LNCaP clone FGC (cell line): ENCODE measurements at regions not wholly inside any gene's neighbourhood (a gene's known extent, or its start where the extent isn't known, plus 50 kb on each side); places are given as distances from the start of the nearest gene placed in this dataset.

Experiments used
- DNase-seq: peaks from one replicate; pipeline ENCODE4 v3.0.0-alpha.2; 2011; ENCODE audit warnings: low read depth
- H3K4me3 ChIP-seq: 2 replicates; pipeline ENCODE4 v1.5.1; 2011; ENCODE audit warnings: mild to moderate bottlenecking, low read depth, low read length, control low read depth
- CTCF ChIP-seq: IDR thresholded peaks from 2 replicates; pipeline ENCODE4 v1.5.1; 2012; ENCODE audit warnings: mild to moderate bottlenecking; ENCODE audit not compliant: control insufficient read depth, insufficient read depth; ENCODE audit errors: extremely low read depth

DNA sequence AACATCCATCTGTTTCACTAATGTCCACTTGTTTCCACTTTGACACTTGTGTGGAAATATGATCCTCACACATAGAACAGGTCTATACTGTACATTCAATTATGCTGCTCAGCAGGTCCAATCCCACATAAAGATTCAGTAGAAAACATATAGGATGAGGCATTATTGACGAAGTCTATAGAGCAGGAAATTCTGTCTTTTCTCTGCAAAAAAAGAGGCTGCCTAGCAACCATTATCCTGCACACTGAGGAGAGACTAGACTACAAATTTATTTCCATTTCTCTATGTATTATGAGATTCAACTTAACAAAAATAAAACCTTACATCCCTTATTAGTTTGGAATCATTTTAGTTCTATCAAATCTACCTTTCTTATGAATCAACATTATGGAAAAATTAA is 204.6 kb upstream of the POM121L12 start:
- no peak overlapping the region for H3K4me3 ChIP-seq
- no peak for DNase-seq
- no peak for TF ChIP-seq CTCF

DNA sequence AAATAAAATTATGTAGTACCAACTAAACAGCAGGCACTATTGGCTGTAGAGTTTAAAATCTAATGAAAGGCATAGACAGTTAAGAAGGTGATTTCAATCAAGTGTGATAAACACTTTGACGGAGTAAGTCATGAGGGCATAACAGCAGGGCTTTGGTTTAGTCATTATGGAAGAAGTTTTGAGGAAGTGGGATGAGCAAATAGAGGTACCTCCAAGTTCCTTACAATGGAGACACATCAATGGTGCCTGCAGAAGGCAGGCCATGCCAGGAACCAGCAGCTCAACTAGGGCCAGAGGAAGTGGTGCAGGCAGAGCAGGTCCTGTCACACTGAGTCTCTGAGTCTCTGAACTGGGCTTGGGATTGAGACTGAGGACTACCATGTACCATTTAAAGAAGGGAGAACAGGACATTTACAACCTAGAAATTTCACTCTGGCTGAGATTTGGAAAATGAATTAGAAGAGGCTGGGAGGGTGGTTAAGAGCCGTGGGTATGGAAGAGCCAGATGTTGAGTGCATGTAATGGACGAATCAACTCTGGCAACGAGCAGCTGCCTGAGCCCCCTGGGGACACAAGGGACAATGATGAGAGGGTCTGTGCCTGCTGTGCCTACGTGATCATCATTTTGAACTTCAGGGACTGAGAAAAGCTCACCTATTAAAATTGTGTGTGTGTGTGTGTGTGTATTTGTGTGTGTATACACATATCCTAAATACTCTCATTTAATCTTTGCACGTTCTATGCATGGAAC is 208.7 kb upstream of the POM121L12 start:
- no peak for TF ChIP-seq CTCF
- DNase-seq = no peak
- no peak overlapping the region for H3K4me3 ChIP-seq

- TF ChIP-seq CTCF = no peak
- H3K4me3 ChIP-seq = no peak overlapping the region
- no peak for DNase-seq
Measured at GRCh38 chr7:52825611-52826010, 209.8 kb upstream of the POM121L12 start.

DNA sequence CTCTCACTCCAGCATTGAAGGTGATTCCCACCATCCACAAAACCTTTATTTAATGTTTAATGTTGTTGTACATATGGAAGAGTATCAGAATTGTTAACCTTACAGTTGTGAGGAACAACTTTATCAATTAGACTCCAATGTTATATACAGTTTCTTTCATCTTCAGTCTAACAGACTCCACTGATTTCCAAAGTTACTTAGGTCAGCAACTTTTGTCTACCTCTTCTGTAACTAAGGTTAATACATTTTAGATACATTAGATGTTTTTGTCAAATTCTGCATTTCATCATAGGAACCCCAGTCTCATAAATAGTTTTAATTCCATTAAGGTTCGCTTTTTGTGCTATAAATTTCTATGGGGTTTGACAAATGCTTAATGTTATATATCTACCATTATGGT is 223.9 kb upstream of the POM121L12 start:
- no peak for TF ChIP-seq CTCF
- no peak overlapping the region for H3K4me3 ChIP-seq
- no peak for DNase-seq

GRCh38 chr7:52799817-52800216 is 235.6 kb upstream of the POM121L12 start:
- TF ChIP-seq CTCF = no peak
- no peak overlapping the region for H3K4me3 ChIP-seq
- DNase-seq = no peak

DNA sequence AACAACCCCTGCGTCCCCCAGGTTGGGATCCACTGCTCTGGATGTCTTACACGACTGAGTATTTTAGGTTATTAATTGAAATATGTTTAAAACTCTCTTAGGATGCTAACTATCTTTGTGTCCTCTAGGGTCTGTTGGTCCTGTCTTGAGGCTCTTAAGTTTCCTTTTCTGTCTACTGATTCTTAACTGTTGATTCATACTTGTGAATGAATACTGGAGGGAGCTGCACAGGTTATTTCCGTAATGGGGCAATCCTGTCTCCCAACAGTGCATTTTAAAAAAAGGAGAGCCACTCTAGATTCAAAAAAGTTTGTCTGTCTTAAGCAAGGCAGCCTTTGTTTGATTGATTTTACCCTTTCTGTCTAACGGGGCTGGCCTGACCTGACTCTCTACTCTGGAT is 237.6 kb upstream of the POM121L12 start:
- no peak for TF ChIP-seq CTCF
- no peak for DNase-seq
- no peak overlapping the region for H3K4me3 ChIP-seq

GRCh38 chr7:52794621-52795020 is 240.8 kb upstream of the POM121L12 start:
- TF ChIP-seq CTCF = no peak
- no peak overlapping the region for H3K4me3 ChIP-seq
- DNase-seq = peak; percentile 88
